GM21529 (cell line): ENCODE measurements at regions not wholly inside any gene's neighbourhood (a gene's known extent, or its start where the extent isn't known, plus 50 kb on each side); places are given as distances from the start of the nearest gene placed in this dataset.

Experiments used
- ATAC-seq: cut with Tn5 transposase; IDR thresholded peaks from one replicate; pipeline ENCODE4 v1.9.1; 2021; ENCODE audit not compliant: unreplicated experiment

DNA sequence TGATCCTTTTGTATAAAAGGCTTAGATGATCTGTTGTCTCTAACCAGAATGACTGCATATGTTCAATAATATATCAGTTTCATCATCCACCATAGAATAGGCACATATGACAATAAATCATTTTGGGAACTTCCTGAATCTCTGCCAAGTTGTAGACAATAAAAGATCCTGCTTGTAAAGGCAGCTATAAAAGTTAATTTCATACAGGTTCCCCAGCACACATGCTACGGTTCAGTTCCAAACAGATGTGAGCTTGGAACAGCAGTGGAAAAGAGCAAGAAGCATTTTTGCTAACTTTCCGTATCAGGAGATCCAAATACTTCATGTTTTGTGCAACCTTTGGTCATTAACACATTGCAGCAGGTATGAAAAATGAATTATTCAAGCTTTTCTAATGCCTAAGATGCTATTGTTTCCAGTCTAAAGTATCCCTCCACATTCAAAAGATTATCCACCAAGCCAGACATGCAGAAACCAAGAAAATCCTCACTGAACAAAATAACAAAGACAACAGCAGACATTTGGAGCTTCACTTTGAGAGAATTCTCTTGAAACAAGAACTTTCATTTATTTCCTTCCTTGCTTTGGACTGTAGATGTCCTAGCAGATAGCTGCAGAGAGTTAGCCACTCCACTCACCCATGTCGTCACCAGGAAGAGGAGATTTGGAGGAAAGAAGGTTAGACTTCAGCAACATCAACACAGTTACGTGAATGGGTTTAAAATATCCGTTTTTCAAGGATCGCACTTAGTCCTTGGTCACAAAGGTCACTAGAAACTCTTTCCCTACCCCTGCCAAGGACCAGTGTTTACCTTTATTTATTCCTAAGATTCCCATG is 453.5 kb upstream of the JARID2 start:
- ATAC-seq, result no peak

DNA sequence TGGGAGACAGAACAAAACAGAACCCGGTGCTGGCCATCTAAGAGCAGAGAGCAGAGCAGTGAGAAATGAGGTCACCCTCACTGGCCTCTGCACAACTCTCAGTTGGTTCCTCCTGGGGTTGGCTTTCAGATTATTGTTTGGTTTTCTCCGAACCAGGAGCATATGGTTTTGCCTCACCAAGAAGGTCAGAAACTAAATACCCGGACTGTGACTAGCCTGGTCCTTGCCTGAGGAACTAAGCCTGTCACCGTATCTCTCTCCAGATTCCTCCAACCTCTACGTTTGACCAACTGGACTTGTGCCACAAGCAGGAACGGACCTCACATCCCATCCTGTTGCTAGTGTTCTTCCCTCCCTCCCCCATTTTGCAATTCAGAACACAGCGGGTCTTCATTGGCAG is 450.4 kb upstream of the JARID2 start:
- ATAC-seq, result no peak

DNA sequence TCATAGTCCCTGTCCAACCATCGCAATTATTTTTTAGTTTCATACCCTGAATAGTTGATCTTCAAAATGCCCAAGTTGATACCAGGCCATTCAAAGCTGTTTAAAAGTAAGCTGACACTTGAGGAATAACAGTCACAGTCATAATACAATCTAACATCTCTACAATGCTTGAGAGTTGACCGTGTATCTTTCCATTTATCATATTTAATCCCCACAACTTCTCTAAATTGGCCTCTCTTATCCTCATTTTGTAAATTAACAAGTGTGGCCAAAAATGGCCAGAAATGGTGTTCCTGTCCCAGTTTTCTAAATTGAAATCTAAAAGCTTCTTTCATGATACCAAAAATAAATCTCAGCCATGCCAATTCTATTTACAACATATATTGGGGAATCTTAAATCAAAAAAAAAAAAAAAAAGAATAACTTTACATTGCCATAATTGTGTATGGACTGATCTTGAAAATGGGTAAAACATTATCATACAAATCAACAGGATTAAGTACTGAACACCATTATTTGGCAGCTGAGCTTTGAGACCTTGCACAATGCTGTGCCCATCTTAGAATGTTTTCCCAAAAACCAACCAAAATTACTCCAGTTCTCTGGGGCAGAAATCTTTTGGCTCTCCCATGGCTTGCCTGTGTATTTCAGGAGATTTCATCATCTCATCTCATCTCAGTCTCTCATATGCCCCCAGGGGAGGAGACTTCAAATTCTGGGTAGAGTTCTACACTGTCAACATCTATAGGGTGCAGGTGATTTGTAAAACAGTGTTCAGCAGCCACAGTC is 448.7 kb upstream of the JARID2 start:
- ATAC-seq, result no peak

DNA sequence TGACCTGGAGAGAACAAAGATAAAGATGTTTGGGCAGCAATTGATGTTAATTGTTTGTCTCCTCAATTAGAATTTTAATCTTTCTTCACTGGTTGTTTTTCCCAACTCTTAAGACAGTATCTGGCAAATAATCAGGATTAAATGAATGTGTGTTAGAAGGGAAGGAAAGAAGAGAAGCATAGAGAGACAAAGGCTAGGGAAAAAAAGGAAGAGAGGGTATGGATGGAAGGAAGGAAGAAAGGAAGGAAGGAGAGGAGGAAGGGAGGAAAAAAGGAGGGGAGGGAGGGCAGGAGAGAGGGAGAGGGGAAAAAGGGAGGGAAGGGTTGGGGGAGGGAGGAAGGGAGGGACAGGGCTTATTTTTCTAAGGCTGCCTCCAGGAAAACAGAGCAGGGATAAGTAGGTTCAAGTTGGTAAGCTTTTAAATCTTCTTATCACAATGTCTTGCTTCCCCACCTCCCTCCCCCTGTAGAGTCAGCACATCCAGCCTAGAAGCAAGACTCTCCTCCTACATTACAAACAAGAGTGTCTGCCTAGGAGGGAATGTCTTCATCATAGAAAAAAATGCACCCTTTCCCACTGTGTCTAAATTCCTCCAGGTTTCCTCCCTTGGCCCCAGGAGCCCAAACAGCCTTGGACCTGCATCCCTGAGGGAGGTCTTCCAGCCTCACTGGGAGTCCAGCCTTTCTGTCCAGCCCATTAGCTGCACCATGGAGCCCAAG is 447.8 kb upstream of the JARID2 start:
- ATAC-seq, result no peak

DNA sequence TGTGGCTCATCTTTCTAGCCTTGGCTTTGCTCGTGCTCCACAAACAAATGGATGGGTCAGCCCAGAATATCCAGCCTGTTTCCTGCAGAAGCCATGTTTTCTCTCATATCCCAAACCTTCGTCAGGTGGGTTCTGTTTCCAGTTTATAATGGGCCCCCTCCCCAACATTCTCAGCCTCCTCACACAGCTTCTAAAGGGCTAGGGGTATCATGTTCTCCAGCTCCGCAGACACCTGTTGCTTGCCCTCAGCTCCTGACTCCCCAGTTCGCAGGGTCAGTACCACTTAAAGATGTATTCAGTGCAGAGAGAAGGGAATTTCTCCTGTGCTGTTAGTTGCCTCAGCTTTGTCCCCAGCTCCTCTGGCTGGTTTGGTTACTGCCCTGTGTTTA is 447.3 kb upstream of the JARID2 start:
- ATAC-seq, result no peak

DNA sequence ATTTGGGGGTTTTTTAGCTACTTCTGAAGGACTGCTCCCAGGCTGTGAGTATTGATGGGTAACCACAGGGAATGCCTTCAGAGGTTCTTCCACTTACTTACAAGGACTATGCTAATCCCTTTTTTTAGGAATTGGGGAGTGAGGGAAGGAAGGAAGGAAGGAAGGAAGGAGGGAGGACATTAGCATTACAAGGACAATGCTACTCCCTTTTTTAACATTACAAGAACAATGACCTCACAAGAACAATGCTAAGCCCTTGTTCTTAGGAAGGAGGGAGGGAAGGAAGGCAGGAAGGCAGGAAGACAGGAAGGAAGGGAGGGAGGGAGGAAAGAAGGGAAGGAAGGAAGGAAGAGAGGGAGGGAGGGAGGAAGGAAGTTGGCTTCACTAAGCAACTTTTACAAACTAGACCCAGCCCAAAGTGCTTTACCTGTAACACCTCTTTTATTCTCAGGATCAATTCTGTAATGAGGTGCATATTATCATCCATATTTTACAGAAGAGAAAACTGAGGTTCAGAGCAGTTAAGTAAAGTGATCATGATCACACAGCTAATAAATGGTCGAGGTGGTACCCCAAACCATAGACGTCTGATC is 446.8 kb upstream of the JARID2 start:
- ATAC-seq, result no peak

DNA sequence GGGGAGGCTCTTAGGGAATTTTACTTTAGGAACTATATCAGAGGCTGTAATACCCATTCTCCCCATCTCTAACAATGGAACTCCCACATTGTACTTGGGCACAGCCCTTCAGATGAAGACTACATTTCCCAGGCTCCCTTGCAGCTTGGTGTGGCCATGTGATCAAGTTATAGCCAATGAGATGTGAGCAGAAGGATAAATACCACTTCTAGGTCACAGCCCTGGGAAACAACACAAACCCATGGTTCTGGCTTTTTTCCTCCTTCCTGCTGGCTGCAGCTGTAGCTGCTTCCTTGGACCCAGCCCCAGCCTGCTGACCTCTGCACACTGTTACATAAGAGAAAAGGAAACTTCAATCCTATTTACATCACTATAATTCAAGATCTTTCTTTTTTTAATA is 445.9 kb upstream of the JARID2 start:
- peak; percentile 88 for ATAC-seq

DNA sequence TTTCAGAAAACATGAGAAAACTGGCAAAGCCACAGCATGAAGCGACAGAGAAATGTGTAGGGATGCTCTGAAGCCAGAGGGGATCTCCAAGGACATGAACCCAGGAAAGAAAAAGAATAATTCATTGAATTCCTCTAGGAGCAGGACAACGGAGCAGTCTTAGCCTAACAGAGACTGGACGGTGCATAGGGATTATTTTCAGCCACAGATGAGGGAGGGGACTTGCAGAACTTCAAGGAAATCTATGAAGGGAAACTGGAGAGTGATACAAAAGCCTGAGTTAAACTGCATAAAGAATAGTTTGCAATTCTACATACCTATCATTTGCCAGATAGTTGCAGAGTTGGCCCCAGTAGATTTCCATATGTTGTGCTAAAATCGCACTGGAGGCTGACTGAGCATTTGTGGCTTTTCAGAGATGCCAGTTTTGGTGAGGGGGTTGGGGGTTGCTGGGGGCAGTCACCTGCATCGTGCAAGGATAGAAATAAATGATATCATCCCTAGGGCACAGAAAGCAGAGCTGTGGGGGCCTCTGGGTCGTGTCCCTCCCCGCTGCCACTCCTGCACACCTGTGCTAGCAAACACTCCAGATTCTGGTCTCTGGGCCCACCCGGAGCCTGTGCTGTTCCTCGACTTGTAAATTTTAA is 443.2 kb upstream of the JARID2 start:
- ATAC-seq, result no peak

DNA sequence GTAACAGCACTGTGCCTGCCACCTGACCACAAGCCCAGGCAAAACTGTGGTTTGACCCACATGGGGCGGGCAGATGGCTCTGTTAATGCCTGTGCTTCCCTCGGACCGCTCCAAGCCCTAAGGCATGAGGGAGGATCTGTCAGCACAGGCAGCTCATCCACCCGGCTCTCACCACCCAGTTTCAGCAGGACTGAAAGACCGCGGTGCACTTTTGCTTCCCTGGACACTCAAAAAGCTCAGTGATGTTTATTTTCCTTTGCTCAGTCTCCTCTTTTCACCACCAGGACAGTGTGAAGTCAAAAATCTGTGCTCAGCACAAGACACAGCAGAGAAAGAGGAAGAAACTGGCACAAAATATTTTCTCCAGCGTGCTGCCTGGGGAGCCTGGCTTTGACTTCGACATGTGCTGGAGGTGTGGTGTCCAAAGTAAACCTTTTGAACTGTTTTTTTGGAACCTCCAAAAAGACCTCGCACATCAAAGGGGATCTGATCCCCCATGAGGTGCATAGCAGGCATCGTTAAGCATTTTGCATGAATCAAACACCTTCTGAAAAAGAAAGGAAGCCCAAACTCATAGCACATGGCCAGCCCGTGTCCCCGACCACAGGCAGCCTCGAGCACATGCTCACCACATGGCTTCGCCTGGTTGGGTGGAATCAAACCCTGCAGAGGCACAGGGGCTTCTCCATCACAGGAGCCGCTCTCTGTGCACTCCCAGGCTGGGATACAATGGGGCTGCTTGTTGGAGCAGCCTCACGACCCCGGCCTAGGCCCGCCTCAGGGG is 441.7 kb upstream of the JARID2 start:
- no peak for ATAC-seq

DNA sequence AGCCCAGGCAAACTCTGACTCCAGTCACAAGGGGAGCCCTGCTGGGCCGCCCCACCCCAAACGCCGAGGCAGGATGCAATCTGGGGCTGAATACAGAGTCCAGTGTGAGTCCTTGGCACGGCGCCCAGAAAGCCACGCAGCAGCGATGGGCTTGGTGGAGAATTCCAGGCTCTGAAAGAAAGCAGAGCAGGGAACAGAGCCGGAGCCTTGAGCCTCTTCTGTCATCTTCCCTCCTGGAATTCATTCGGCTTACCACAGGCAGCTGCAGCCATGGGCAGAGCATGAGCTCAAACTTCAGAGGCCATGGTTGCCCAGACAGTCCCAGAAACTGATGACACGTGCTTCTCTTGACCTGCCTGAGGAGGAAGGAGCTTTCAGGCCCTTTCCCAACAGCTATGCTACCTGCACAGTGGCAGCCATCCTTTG is 441.1 kb upstream of the JARID2 start:
- no peak for ATAC-seq

DNA sequence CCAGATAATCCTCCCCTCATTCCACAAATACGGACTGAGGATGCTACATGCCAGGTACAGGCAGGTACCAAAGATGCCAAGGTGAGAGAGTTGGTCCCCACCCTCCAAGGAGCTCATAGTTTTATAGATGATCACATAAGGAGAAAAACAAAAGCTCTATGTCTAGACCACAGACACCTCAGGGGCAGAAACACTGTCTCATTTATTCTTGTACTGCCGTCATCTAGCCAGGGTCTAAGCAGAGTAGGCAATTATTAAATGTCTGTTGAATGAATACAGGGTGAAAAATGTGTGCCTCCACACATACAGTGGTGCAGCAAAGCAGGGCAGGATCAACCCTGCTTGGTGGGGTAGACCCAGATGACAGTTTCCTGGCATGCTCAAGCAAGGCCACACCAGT is 439.8 kb upstream of the JARID2 start:
- ATAC-seq, result no peak

DNA sequence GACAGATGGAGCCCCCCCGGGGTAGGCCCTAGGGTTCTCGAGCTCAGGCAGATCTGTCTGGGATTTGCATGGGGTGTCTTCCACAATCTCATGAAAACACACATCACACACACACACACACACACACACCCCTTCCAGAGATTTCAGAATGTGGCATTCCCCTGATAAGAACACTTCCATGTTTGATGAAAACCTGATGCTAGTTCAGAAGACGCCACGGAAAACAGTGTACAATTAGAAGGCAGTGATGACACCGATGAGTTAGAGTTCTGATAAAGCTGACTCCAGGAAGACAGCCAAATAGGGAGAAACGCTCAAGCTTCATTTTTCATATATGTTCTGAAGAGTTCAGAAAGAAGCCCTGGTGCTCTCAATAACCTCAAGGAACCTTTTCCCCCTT is 438.7 kb upstream of the JARID2 start:
- ATAC-seq, result no peak

DNA sequence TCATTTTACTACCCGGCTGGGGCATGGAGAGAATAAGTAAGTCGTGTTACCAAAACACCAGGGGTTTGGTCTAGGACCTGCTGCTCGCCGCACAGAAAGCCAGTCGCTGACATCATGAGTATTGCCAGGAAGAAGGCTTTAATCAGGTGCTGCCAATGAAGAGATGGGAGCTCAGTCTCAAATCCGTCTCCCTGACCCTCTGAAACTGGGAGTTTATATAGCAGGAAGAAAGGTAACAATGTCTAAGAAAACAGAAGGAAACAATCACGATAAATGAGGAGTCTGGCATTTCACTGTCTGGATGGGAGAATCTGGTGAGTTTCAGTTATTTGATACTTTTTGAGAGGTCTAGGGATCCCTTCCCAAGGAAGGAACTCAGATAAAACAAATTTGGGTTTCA is 437.9 kb upstream of the JARID2 start:
- no peak for ATAC-seq

DNA sequence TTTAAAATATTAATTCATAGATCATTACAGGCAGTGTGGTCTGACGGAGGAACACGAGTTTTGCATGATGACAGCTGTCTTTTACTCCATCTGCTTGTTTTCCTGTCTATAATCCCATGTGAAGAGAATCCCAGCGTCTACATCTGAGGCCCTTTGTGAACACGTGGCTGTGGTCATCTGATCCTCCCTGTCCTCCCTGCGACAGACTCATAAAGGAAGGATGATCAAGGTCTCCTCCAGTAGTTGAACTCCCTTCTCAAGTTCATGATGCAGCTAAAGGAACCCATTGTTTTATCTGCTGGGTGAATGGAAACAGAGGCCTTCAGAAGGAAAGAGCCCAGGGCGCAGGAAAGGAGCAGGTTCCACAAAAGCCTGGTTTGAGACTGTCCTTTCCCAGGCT is 435.8 kb upstream of the JARID2 start:
- no peak for ATAC-seq

DNA sequence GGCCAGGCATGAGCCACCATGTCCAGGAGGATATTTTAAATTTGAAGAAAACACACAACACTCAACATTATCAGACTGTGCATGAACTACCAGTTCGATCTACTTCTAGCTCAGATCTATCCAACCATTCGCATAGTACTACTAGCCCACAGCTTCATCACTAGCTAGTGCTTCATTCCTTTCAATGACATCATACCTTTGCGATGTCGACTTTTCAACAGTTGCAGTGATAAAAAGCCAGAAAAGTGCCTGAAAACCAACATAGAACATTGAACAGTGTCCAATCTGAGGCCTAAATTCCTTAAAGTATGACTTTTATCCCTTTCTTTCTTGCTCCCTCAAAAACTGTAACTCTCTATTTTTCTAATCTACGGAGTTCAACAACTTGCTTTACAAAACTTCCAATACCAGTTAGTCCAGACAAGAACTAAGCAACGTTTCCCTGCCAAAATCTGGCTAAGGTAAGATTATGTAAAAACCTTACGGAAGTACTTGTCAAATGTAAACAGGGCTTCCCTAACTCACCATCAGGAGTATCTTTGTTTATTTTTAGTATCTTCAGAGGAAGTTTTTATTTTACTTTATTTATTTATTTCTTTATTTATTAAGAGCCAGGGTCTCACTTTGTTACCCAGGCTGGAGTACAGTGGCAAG is 434.0 kb upstream of the JARID2 start:
- no peak for ATAC-seq

DNA sequence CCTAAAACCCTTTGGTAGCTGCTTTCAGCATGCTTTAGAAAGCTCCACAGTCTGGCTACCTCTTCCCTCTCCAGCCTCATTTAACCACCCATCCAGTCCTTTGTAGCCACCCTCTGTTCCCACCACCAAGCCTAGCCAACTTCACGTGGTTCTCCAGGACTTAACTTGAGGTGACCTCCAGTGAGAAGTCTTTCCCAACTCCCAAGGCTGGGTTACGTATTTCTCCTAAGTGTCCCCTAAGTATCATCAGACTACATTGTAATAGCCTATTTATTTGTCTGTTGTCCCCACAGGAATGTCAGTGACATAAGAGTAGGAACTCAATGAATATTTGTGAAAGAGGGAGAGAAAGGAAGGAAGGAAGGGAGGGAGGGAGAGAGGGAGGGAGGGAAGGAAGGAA is 431.9 kb upstream of the JARID2 start:
- no peak for ATAC-seq

DNA sequence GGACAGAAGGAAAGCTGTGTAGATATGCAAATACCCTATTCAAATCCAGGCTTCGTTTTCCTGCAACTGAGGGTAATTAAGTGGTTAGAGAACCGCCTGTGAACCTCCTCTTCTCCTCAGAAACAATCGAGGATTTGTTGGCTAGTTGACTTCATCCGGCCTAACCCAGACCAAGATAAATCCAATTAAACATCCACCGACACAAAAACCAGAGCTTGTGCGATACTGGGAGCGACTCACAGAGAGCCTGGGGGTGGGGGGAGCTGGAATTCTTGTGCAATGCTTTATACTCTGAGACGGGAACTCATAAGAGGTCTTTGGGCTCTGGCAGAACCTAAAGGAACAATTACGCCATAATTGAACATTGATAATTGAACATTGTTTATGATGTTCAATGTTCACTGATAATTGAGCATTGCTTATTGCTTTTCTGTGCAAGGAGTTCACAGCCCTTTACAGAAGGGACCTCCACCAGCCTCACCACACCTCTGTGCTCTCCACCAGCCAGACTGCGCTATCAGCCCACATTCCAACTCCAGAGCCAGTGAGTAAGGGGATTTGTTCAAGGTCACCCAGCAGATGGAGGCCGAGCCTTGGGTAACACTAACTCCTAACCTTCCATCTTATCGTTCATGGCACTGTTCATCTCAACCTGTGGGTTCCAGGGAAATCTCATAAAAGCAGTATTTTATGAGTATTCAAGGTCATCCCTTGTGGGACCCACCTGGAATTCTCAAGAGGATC is 429.6 kb upstream of the JARID2 start:
- ATAC-seq, result no peak

DNA sequence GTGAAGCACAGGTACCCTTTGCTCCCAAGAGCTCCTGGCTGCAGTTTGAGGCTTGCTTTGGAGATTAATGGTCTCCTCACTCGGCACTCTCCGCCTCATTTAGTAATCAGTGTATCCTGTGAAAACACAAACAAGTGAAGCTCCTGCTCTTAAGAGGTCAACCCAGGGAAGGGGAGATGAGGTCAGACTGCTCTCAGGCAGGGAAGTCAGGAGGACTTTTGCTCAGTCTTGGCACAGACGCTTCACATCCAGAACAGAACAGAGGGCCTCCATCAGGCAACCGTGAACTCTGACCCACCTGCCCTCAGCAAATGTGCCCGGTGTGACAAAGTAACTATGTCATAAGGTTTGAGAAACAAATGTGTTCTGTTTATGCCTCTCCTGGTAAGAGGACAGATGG is 428.8 kb upstream of the JARID2 start:
- ATAC-seq, result no peak

DNA sequence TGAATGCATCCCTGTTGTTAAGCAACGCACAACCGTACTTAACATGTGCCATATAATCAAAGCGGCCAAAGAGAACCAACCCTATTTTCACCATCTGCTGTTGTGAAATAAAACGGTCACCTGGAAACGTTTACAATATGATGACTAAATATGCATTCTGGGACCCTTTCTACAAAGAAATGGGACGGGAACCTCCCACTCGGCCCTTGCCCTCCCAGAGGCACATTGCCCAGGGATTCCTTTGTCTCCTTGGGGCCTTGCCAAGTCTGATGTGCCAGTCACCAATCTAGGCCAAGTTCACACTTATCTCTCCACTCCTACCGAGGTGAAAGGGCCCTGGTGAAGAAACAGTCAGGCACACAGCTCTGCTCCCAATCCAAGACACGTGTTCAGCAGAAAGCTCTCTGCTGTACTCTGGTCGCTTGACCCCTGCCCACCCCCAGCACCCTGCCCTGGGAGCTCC is 427.4 kb upstream of the JARID2 start:
- ATAC-seq, result no peak
